Pancreas (tissue), 10 donors: ENCODE measurements at regions not wholly inside any gene's neighbourhood (a gene's known extent, or its start where the extent isn't known, plus 50 kb on each side); places are given as distances from the start of the nearest gene placed in this dataset.
"Not testable (repeated sequence)": the region's sequence is repeated elsewhere in the genome, so short reads cannot be mapped to it uniquely, and the experiment has no call there.

Experiments used
- ATAC-seq, 4 donors: fragments of 200-7000 bp; cut with Tn5 transposase; one replicate each; pipeline versions ENCODE4 v1.8.0 to v1.9.1; 2020; ENCODE audit warnings: mild to moderate bottlenecking in 4 of 4, moderate library complexity in 4 of 4
- DNase-seq, 6 donors: peaks; one replicate each; pipeline ENCODE4 v3.0.0-alpha.2; 2020
- FAIRE-seq: peaks from 2 replicates; lab custom pipeline; 2012; peaks lifted over from hg19 to GRCh38; lab: Jason Lieb, UNC
- H3K27ac ChIP-seq, 4 donors: fragments of 200-600 bp; sonication (generic); 1 replicate in 3 of 4; 2 replicates in 1 of 4; pipeline versions ENCODE4 v1.5.0 to v1.8.0; 2020
- H3K27me3 ChIP-seq, 4 donors: fragments of 200-600 bp; one replicate each; pipeline ENCODE4 v1.8.0; 2021
- H3K36me3 ChIP-seq, 3 donors: fragments of 200-600 bp; sonication (generic) in 1 of 3; one replicate each; pipeline versions ENCODE4 v1.5.0 to v1.8.0; 2020 to 2021
- H3K4me1 ChIP-seq, 3 donors: fragments of 200-600 bp; one replicate each; pipeline ENCODE4 v1.8.0; 2021
- H3K4me3 ChIP-seq, 4 donors: fragments of 200-600 bp; sonication (generic) in 2 of 4; one replicate each; pipeline versions ENCODE4 v1.5.0 to v1.8.0; 2020 to 2021
- H3K9me3 ChIP-seq, 4 donors: fragments of 200-600 bp; one replicate each; pipeline ENCODE4 v1.8.0; 2021
- CTCF ChIP-seq, 4 donors: fragments of 200-600 bp; sonication (generic) in 3 of 4; IDR thresholded peaks; one replicate each; pipeline versions ENCODE4 v1.5.0 to v1.8.0; 2021; ENCODE audit warnings: antibody characterized with exemption in 4 of 4
- WGBS, 2 donors: extraction: QIAGEN DNeasy Blood & Tissue Kit; methylation state at CpG; one replicate each; pipeline ENCODE4 v1.1.7; 2013; 5-methylcytosine and 5-hydroxymethylcytosine counted together
- intact Hi-C, 3 donors: fragments of 100-400 bp; cut with DNase I; formaldehyde crosslinking; loops; one replicate each; pipeline versions ENCODE4 v1.11.1 to v1.14.2; 2022
- donor health status: healthy with polysubstance abuse.
- donor health status: DM: no; HTN: no; CAD: no; lungs with moderate emphysema.
- donor health status: DM: no; HTN: no; CAD: no.
- donor health status: control.
- donor health status: control.
- donor health status: Bipolar disorder and iron deficiency.
- donor health status: DM: yes; HTN: yes; CAD: no.
- donor health status: DM: no; HTN: no; CAD: no.
- donor health status: DM: no; HTN: no; CAD: no.
- donor health status: DM: yes; HTN: yes; CAD: no.

GRCh38 chr12:18824287-18824686 lies 86.4 kb downstream of the CAPZA3 start:
- Histone ChIP-seq H3K4me3 (no peak overlapping the region), H3K9me3 (no peaks in the 10 kb centered on the region), H3K4me1 (no peaks in the 10 kb centered on the region), H3K27me3 (no peaks in the 10 kb centered on the region), H3K36me3 (no peaks in the 10 kb centered on the region), H3K27ac (no peak overlapping the region)
- DNase-seq = no peak
- FAIRE-seq = no peak
- no peak for TF ChIP-seq CTCF (IDR thresholded peaks at IDR 0.05)
- no peak for ATAC-seq
- intact Hi-C loops = no loop called here
- 78 to 83% methylated on average over 11 of the region's 11 CpGs for WGBS, 2 donors

- intact Hi-C loops = no loop called here
- no peaks in the 10 kb centered on the region for H3K9me3 ChIP-seq
- no peak overlapping the region for H3K27ac ChIP-seq
- no peaks in the 10 kb centered on the region for H3K4me1 ChIP-seq
- no peak for DNase-seq
- H3K4me3 ChIP-seq = no peak overlapping the region
- TF ChIP-seq CTCF (IDR thresholded peaks at IDR 0.05) = no peak
- no peaks in the 10 kb centered on the region for H3K36me3 ChIP-seq
- 81 to 88% methylated on average over 2 of the region's 2 CpGs for WGBS, 2 donors
- ATAC-seq = no peak
- no peaks in the 10 kb centered on the region for H3K27me3 ChIP-seq
- FAIRE-seq = no peak
Observed at GRCh38 chr12:18825138-18825537, 87.2 kb downstream of the CAPZA3 start.

GRCh38 chr12:18827913-18828312 lies 90.0 kb downstream of the CAPZA3 start:
- no peaks in the 10 kb centered on the region for H3K27me3 ChIP-seq
- 65 to 69% methylated on average over 2 of the region's 2 CpGs for WGBS, 2 donors
- no peaks in the 10 kb centered on the region for H3K9me3 ChIP-seq
- no peak for DNase-seq
- no peaks in the 10 kb centered on the region for H3K4me1 ChIP-seq
- ATAC-seq = no peak
- H3K27ac ChIP-seq = no peak overlapping the region
- H3K36me3 ChIP-seq = no peaks in the 10 kb centered on the region
- intact Hi-C loops = no loop called here
- no peak for TF ChIP-seq CTCF (IDR thresholded peaks at IDR 0.05)
- no peak overlapping the region for H3K4me3 ChIP-seq
- no peak for FAIRE-seq

GRCh38 chr12:18828483-18828882 lies 90.6 kb downstream of the CAPZA3 start:
- Histone ChIP-seq H3K27me3 (no peaks in the 10 kb centered on the region), H3K36me3 (no peaks in the 10 kb centered on the region), H3K9me3 (no peaks in the 10 kb centered on the region), H3K4me1 (no peaks in the 10 kb centered on the region), H3K27ac (no peak overlapping the region), H3K4me3 (no peak overlapping the region)
- FAIRE-seq (no peak), DNase-seq (no peak), ATAC-seq (no peak)
- intact Hi-C loops = no loop called here
- TF ChIP-seq CTCF (IDR thresholded peaks at IDR 0.05) = no peak

- FAIRE-seq (no peak), DNase-seq (no peak), ATAC-seq (no peak)
- Histone ChIP-seq H3K4me3 (no peak overlapping the region), H3K36me3 (no peaks in the 10 kb centered on the region), H3K4me1 (no peaks in the 10 kb centered on the region), H3K27ac (no peak overlapping the region), H3K27me3 (no peaks in the 10 kb centered on the region), H3K9me3 (no peaks in the 10 kb centered on the region)
- intact Hi-C loops = no loop called here
- no peak for TF ChIP-seq CTCF (IDR thresholded peaks at IDR 0.05)
Observed at GRCh38 chr12:18828987-18829386, 91.1 kb downstream of the CAPZA3 start.

GRCh38 chr12:18832932-18833331 lies 95.0 kb downstream of the CAPZA3 start:
- H3K9me3 ChIP-seq, H3K27me3 ChIP-seq, intact Hi-C loops, FAIRE-seq, DNase-seq, H3K4me3 ChIP-seq, ATAC-seq, H3K4me1 ChIP-seq, H3K36me3 ChIP-seq, H3K27ac ChIP-seq: not testable (repeated sequence)
- 53 to 63% methylated on average over 2 of the region's 2 CpGs for WGBS, 2 donors
